ENCODE measurements at regions not wholly inside any gene's neighbourhood (a gene's known extent, or its start where the extent isn't known, plus 50 kb on each side); places are given as distances from the start of the nearest gene placed in this dataset.
A peak's percentile ranks its signal among the peaks of the same experiment; 100 is the strongest.

- H3K4me3 ChIP-seq: no peak overlapping the region
- TF ChIP-seq, protein P1, sequence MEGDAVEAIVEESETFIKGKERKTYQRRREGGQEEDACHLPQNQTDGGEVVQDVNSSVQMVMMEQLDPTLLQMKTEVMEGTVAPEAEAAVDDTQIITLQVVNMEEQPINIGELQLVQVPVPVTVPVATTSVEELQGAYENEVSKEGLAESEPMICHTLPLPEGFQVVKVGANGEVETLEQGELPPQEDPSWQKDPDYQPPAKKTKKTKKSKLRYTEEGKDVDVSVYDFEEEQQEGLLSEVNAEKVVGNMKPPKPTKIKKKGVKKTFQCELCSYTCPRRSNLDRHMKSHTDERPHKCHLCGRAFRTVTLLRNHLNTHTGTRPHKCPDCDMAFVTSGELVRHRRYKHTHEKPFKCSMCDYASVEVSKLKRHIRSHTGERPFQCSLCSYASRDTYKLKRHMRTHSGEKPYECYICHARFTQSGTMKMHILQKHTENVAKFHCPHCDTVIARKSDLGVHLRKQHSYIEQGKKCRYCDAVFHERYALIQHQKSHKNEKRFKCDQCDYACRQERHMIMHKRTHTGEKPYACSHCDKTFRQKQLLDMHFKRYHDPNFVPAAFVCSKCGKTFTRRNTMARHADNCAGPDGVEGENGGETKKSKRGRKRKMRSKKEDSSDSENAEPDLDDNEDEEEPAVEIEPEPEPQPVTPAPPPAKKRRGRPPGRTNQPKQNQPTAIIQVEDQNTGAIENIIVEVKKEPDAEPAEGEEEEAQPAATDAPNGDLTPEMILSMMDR (IDR thresholded peaks at IDR 0.05): no peak
- peak; percentile 98 for ATAC-seq
- intact Hi-C loops (cut with DNase I): no loop called here
- no peaks in the 10 kb centered on the region for H3K36me3 ChIP-seq
- H3K27ac ChIP-seq: no peak overlapping the region
- no peaks in the 10 kb centered on the region for H3K4me1 ChIP-seq
- no peaks in the 10 kb centered on the region for H3K9me3 ChIP-seq
- DNase-seq: peak in 1 of 4 donors; percentile 4
- H3K27me3 ChIP-seq: no peaks in the 10 kb centered on the region
These were observed 169.8 kb upstream of the ROBO1 start for GRCh38 chr3:79937567-79937966.

GRCh38 chr3:79930196-79930595 lies 162.4 kb upstream of the ROBO1 start:
- intact Hi-C loops (cut with DNase I): no loop called here
- Histone ChIP-seq H3K27ac (no peak overlapping the region), H3K27me3 (no peaks in the 10 kb centered on the region), H3K4me3 (no peak overlapping the region), H3K4me1 (no peaks in the 10 kb centered on the region), H3K36me3 (no peaks in the 10 kb centered on the region), H3K9me3 (no peaks in the 10 kb centered on the region)
- ATAC-seq: no peak
- peak in 1 of 4 donors; percentile 59 for DNase-seq
- TF ChIP-seq, protein P1 (IDR thresholded peaks at IDR 0.05): no peak

DNA sequence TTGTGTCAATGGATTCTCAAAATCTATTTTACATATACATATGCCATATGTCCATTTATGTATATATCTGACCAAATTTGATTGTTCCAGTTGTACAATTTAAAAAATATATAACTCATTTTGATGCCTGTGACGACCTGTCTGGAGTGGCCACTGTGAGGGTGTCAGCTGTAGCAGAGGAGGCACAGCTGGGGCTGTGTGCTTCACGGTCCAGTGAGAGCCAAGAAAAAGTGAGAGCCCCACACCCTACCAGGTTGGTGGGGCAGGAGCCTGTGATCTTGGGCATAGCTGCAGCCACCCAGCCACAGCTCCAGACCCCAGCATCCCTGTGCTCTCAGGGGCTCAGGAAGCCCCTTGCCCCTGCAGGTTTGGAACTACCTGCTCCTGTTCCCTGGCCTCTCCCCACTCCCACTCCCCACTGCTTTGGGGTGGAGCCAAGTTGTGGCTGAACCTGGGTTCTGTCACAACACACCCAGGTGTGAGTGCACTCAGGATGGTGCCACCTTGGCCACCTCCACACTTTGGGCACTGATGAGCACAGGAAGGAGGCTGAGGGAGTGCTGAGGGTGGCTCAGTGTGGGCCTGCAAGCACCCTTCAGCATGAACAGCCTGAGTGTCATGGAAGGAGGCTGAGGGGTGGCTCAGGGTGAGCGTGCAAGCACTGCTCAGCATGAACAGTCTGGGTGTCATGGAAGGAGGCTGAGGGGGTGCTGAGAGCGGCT lies 161.1 kb upstream of the ROBO1 start:
- H3K27me3 ChIP-seq: no peaks in the 10 kb centered on the region
- no peaks in the 10 kb centered on the region for H3K9me3 ChIP-seq
- H3K27ac ChIP-seq: no peak overlapping the region
- TF ChIP-seq, protein P1 (IDR thresholded peaks at IDR 0.05): no peak
- DNase-seq: no peak
- no peak for ATAC-seq
- no peaks in the 10 kb centered on the region for H3K4me1 ChIP-seq
- intact Hi-C loops (cut with DNase I): no loop called here
- H3K36me3 ChIP-seq: no peaks in the 10 kb centered on the region
- no peak overlapping the region for H3K4me3 ChIP-seq

DNA sequence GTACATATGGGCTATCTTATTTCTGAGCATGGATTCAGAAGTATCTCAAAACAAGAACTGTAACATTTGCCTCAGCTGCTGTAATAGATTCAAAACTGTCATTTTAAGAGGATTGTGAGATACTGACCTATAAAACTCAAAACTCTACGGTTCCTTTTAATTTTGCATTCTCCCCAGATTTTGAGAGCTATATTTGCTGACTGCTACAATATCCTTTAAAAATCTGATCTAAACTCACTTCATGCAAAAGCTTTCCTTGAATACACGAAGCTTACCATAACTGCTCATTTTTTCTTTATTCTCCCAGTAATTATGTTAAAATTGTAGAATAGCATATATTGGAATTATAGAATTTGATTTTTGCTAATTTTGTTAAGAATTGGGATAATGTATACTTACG lies 158.7 kb upstream of the ROBO1 start:
- no peaks in the 10 kb centered on the region for H3K36me3 ChIP-seq
- H3K27ac ChIP-seq: no peak overlapping the region
- ATAC-seq: no peak
- no peak overlapping the region for H3K4me3 ChIP-seq
- no peak for DNase-seq
- TF ChIP-seq, protein P1 (IDR thresholded peaks at IDR 0.05): no peak
- no peaks in the 10 kb centered on the region for H3K27me3 ChIP-seq
- H3K9me3 ChIP-seq: no peaks in the 10 kb centered on the region
- no peaks in the 10 kb centered on the region for H3K4me1 ChIP-seq
- intact Hi-C loops (cut with DNase I): no loop called here

- H3K27me3 ChIP-seq: no peaks in the 10 kb centered on the region
- H3K4me3 ChIP-seq: no peak overlapping the region
- no peaks in the 10 kb centered on the region for H3K36me3 ChIP-seq
- no peaks in the 10 kb centered on the region for H3K9me3 ChIP-seq
- H3K4me1 ChIP-seq: no peaks in the 10 kb centered on the region
- intact Hi-C loops (cut with DNase I): no loop called here
- DNase-seq: no peak
- no peak for ATAC-seq
- no peak overlapping the region for H3K27ac ChIP-seq
- TF ChIP-seq, protein P1 (IDR thresholded peaks at IDR 0.05): no peak
These were observed 154.8 kb upstream of the ROBO1 start for GRCh38 chr3:79922633-79923032.
